ENCODE measurements at regions not wholly inside any gene's neighbourhood (a gene's known extent, or its start where the extent isn't known, plus 50 kb on each side); places are given as distances from the start of the nearest gene placed in this dataset.

DNA sequence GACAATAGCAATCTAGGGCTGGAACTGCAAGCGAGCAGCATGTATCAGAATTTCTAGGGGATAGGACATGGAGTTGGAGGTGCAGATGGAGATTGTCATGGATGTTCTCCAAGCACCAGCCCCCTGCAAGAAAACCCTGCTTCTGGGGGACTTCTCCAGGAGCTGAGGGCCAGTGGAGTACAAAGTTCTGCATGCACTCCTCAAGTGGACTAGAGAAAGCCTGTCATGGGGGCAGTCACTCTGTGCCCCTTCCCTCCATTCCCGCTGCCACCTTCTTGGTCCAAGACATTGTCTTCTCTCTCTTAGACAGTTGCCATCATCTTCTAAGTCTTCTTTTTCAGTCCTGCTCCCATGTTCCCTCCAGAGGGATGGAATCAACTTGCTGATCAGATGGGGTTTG is 87.9 kb downstream of the AIPL1 start:
- DNase-seq, result no peak
- no peaks in the 10 kb centered on the region for H3K36me3 ChIP-seq (replicated peaks)
- TF ChIP-seq, protein P1, sequence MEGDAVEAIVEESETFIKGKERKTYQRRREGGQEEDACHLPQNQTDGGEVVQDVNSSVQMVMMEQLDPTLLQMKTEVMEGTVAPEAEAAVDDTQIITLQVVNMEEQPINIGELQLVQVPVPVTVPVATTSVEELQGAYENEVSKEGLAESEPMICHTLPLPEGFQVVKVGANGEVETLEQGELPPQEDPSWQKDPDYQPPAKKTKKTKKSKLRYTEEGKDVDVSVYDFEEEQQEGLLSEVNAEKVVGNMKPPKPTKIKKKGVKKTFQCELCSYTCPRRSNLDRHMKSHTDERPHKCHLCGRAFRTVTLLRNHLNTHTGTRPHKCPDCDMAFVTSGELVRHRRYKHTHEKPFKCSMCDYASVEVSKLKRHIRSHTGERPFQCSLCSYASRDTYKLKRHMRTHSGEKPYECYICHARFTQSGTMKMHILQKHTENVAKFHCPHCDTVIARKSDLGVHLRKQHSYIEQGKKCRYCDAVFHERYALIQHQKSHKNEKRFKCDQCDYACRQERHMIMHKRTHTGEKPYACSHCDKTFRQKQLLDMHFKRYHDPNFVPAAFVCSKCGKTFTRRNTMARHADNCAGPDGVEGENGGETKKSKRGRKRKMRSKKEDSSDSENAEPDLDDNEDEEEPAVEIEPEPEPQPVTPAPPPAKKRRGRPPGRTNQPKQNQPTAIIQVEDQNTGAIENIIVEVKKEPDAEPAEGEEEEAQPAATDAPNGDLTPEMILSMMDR (IDR thresholded peaks at IDR 0.05; ENCODE audit: low read depth, low read length, missing control alignments), result no peak
- H3K27ac ChIP-seq, result no peak overlapping the region
- no peak overlapping the region for H3K4me3 ChIP-seq (ENCODE audit: low read depth, low read length)
- in situ Hi-C loops (cut with HindIII; ENCODE audit: low pct_ligation_motif_present, low sequenced_read_pairs), result no loop called here
- no peaks in the 10 kb centered on the region for H3K27me3 ChIP-seq (replicated peaks)

DNA sequence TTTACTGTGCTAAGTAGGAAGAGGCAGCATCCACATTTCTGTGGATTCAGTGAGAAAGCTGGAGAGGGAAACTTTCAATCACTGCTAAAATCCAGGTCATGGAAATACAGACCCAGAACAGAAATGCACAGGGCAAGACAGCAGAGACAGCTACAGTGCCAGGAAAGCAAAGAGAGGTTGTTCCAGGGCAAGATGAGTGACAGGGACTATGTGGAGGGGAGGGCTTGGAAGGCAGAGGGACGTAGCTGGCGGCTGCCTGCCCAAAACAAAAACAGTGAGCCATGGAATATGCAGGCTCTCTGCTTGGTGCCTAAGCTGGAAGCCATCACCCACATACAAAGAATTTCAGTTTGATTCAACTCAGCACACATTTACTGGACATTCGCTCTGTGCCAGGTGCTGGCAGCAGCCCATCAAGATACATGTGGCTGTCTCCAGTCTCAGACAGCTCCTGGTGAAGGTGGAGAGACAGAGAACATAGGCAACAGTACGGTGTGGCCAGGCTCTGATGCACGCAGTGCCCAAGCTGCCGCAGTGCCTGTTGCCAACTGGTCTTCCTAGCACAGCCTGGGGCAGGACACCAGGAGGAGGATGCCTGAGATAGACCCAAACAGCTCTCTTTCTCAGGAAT is 88.7 kb downstream of the AIPL1 start:
- TF ChIP-seq, protein P1 (IDR thresholded peaks at IDR 0.05; ENCODE audit: low read depth, low read length, missing control alignments), result no peak
- no peaks in the 10 kb centered on the region for H3K27me3 ChIP-seq (replicated peaks)
- no peaks in the 10 kb centered on the region for H3K36me3 ChIP-seq (replicated peaks)
- H3K4me3 ChIP-seq (ENCODE audit: low read depth, low read length), result no peak overlapping the region
- DNase-seq, result no peak
- in situ Hi-C loops (cut with HindIII; ENCODE audit: low pct_ligation_motif_present, low sequenced_read_pairs), result no loop called here
- no peak overlapping the region for H3K27ac ChIP-seq

DNA sequence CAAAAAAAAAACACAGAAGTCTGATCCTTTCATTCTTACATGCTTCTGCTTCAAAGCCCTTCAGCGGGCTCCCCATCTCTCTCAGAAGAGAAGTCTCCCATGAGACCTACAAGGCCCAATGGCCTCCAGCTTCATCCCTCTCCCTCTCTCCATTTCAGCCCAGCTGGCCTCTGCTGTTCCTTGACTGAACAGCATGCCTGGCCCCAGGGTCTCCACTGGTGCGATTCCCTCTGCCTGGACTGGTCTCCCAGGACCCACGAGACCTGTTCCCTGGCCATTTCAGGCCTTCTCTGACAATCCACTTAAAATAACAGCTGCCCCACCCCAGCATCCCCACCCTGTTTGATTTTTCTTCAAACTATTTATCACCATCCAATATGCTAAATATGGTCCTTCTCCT is 91.2 kb downstream of the AIPL1 start:
- no peak overlapping the region for H3K27ac ChIP-seq
- H3K4me3 ChIP-seq (ENCODE audit: low read depth, low read length), result no peak overlapping the region
- in situ Hi-C loops (cut with HindIII; ENCODE audit: low pct_ligation_motif_present, low sequenced_read_pairs), result no loop called here
- TF ChIP-seq, protein P1 (IDR thresholded peaks at IDR 0.05; ENCODE audit: low read depth, low read length, missing control alignments), result no peak
- H3K36me3 ChIP-seq (replicated peaks), result no peaks in the 10 kb centered on the region
- H3K27me3 ChIP-seq (replicated peaks), result no peaks in the 10 kb centered on the region
- no peak for DNase-seq

DNA sequence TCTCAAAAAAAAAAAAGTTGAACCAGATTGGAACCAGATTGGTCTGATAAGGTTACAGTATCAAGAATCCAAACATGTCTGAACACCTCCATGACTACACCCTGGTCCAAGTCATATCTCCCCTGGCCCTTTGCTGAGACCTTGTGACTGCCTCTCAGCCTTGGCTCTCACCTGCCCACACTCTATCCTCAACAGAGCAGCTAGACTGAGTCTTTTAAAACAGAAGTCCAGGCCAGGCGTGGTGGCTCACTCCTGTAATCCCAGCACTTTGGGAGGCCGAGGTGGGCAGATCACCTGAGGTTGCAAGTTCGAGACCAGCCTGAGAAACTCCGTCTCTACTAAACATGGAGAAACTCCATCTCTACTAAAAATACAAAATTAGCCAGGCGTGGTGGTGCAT is 91.7 kb downstream of the AIPL1 start:
- H3K4me3 ChIP-seq (ENCODE audit: low read depth, low read length), result no peak overlapping the region
- TF ChIP-seq, protein P1 (IDR thresholded peaks at IDR 0.05; ENCODE audit: low read depth, low read length, missing control alignments), result no peak
- in situ Hi-C loops (cut with HindIII; ENCODE audit: low pct_ligation_motif_present, low sequenced_read_pairs), result no loop called here

DNA sequence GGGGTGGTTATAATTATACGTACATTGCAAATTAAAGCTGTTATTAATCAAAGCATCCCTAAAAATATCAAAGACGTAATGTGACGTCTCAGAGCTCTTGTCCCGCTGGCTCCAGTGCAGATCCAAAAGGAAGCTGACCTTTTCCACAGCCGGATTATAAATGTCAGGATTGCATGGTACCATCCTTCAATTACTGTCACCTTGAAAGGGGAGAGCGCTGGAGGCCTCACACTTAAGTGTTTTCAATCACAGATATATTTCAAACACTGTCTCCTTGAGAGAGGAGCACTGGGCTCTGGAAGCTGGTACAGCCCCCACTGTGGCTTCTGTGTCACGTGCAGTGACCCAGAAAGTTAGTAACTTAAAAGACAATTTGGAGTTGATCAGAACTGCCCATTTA is 94.2 kb downstream of the AIPL1 start:
- no peaks in the 10 kb centered on the region for H3K27me3 ChIP-seq (replicated peaks)
- TF ChIP-seq, protein P1 (IDR thresholded peaks at IDR 0.05; ENCODE audit: low read depth, low read length, missing control alignments), result no peak
- no peak overlapping the region for H3K27ac ChIP-seq
- H3K36me3 ChIP-seq (replicated peaks), result no peaks in the 10 kb centered on the region
- H3K4me3 ChIP-seq (ENCODE audit: low read depth, low read length), result no peak overlapping the region
- DNase-seq, result no peak
- in situ Hi-C loops (cut with HindIII; ENCODE audit: low pct_ligation_motif_present, low sequenced_read_pairs), result no loop called here

More for the DNA sequence above, 91.7 kb downstream of the AIPL1 start:
- no peaks in the 10 kb centered on the region for H3K27me3 ChIP-seq (replicated peaks)
- DNase-seq, result no peak
- no peak overlapping the region for H3K27ac ChIP-seq
- H3K36me3 ChIP-seq (replicated peaks), result no peaks in the 10 kb centered on the region

DNA sequence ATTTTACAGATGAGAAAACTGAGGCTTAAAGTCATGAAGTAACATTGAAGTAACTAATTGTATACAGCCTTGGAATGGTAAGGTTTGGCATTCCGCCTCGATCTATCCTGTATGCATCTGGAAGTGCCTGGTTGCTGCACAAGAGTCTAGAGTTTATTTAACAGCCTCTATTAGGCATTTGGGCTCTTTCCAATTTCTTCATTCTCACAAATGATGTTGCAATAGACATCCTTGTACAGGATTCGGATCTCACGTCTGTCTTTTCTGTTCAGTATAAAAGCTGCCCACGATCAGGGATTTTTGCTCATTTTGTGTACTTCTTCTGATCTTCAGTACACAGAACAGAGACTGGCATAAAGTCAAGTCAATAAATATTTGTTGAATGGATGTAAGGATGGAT is 100.5 kb downstream of the AIPL1 start:
- in situ Hi-C loops (cut with HindIII; ENCODE audit: low pct_ligation_motif_present, low sequenced_read_pairs), result no loop called here
- TF ChIP-seq, protein P1 (IDR thresholded peaks at IDR 0.05; ENCODE audit: low read depth, low read length, missing control alignments), result no peak
- Histone ChIP-seq H3K27ac (no peak overlapping the region), H3K36me3 (replicated peaks) (no peaks in the 10 kb centered on the region), H3K27me3 (replicated peaks) (no peaks in the 10 kb centered on the region), H3K4me3 (ENCODE audit: low read depth, low read length) (no peak overlapping the region)
- no peak for DNase-seq
